Hypothalamus (tissue), 51 donors: ENCODE measurements at regions not wholly inside any gene's neighbourhood (a gene's known extent, or its start where the extent isn't known, plus 50 kb on each side); places are given as distances from the start of the nearest gene placed in this dataset.
"Not testable (repeated sequence)": the region's sequence is repeated elsewhere in the genome, so short reads cannot be mapped to it uniquely, and the experiment has no call there.

Source experiments
- DNase-seq, 51 donors: peaks; one replicate each; lab custom pipeline; 2025; lab: John Stamatoyannopoulos, UW

DNA sequence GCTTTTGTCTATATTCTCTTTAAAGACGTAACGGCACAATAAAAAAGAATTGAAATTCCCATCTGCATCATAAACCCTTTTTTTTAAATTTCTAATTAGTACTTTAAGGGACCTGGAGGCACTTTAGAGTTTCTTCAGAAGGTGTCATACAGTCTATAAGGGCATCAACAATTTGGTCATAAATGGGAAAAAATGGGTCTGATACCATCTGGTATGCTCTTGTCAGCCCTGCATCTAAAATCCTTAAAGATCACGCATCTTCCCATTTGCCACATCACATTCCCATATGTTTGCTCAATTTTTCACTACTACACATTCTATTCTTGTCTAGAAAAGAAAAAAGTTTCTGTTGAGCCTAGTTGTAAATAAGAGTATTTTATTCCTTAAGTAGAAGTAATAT is 53.8 kb downstream of the COX7C start:
- DNase-seq, result no peak

DNA sequence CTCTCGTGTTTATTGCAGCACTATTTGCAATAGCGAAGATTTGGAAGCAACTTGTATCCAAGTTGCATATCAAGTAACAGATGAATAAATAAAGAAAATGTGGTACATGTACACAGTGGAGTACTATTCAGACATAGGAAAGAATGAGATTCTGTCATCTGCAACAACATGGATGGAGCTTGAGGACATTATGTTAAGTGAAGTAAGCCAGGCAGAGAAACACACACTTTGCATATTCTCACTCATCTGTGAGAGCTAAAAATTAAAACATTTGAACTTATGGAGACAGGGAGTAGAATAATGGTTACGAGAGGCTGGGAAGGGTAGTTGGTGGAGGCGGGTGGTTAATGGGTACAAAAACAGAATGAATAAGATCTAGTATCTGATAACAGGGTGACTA is 56.3 kb downstream of the COX7C start:
- DNase-seq, result no peak

DNA sequence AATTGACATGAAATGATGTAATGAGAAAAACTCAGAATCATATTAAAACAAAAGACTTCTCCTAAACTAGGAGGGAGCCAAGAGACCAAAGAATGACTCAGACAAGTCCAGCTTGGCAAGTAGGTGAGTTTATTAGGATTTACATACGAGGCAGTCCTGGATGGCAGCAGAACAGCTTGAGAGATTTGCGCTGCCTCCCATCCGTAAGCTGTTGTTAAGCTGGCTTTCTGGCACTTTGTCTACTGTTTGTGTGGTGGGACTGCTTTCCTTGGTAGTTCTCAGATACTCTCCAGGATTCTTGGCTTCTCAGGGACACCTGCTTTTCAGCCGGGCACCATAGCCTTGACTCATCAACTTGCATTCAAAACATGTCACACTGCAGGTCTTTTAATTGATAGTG is 57.6 kb downstream of the COX7C start:
- DNase-seq, result no peak

DNA sequence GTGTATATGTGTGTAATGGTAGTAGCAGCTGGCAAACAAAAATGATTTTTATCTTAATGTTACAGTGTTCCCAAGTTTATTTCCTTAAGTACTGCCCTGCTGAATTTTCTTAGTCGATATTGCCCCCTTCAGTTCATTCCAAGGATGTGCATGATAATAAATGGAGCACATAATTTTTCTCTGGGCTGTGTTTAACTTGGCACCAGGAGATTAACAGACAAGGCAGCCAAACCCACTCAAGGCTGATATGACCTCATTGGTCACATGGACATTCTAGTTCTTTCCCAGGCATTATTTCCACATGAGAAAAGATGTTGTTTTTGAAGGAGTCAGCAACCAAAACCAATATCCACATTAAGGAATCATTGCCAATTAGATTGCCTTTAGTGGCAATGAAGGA is 61.8 kb downstream of the COX7C start:
- peak in 6 of 51 donors; percentile 0 to 70 (median 2) for DNase-seq

DNA sequence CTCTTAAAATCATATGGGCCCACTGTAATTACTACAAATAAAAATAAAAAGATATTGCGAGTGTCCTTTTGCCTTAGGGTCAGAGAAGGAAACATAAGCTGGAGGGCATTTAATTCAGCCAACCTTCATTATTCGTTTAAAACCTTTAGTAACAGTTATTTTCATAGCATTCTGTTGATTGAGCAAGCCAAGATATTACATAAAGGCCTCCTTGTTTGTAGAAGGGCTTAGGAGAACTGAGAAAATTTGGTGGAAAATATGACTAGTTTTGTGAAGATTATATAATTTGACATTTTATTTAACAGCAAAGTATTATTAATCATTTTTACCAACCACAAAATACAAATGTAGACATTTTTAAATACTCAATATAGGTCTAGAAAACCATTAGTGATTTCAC is 62.2 kb downstream of the COX7C start:
- no peak for DNase-seq

- no peak for DNase-seq
Measured at GRCh38 chr5:86684222-86684621, 66.5 kb downstream of the COX7C start.

GRCh38 chr5:86686046-86686445 is 68.3 kb downstream of the COX7C start:
- no peak for DNase-seq

GRCh38 chr5:86688406-86688805 is 70.7 kb downstream of the COX7C start:
- DNase-seq, result no peak

GRCh38 chr5:86689103-86689729 is 71.5 kb downstream of the COX7C start:
- DNase-seq, result no peak

DNA sequence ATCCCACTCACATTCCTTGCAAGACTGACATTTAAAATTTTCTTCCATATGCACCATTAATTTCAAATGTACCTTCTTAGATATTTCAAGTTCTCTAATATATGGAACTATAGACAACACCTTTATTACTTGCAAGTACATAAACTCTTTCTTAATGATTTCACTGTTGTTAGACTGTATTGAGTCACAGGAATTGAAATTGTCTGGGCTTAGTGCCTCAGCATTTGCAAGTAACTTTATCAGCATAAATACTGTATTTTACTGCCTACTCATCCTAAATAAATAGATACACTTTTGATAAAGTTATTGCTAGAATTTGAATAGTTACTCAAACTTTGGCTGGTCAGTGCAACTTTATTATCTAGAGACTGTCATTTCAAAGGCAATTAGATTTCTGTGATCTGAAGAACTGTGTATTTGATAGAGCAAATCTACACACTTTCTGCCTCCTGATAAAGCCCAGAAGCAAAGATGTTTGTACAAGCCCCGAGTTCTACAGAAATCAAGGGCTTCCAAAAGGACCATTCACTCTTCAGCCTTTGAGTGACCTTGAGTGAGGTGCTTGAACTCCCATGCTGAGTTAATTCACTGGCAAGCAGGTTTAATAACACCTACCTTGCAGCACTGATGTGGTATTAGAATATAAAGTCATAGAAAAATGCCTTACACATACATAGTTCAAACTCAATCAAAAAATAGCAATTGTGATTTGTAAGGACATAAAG is 91.6 kb downstream of the COX7C start:
- DNase-seq, result no peak

GRCh38 chr5:86716121-86716520 is 98.4 kb downstream of the COX7C start:
- DNase-seq, result no peak

DNA sequence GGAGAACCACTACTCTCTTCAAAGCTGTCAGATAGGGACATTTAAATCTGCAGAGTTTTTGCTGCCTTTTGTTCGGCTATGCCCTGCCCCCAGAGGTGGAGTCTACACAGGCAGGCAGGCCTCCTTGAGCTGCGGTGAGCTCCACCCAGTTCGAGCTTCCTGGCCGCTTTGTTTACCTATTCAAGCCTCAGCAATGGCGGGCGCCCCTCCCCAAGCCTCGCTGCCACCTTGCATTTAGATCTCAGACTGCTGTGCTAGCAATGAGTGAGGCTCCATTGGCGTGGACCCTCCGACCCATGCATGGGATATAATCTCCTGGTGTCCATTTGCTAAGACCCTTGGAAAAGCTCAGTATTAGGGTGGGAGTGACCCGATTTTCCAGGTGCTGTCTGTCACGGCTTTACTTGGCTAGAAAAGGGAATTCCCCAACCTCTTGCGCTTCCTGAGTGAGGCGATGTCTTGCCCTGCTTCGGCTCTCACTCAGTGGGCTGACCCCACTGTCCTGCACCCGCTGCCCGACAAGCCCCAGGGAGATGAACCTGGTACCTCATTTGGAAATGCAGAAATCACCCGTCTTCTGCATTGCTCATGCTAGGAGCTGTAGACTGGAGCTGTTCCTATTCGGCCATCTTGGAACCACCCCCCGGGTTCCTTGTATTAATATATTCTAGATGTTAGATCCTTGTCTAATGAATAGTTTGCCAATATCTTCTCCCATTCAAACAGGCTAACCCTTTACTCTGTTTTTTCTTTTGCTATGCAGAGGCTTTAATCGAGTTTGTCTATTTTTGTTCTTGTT is 113.8 kb downstream of the COX7C start:
- not testable (repeated sequence) for DNase-seq

DNA sequence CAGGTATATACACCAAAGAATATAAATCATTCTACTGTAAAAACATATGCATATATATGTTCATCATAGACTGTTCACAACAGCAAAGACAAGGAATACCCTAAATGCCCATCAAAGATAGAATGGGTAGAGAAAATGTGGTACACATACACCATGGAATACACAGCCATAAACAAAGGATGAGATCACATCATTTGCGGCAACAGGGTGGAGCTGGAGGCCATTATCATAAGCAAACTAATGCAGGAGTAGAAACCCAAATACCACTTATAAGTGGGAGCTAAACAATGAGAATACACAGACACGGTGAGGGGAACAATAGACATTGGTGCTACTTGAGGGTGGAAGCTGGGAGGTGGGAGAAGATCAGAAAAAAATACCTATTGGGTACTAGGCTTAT is 117.6 kb downstream of the COX7C start:
- no peak for DNase-seq

DNA sequence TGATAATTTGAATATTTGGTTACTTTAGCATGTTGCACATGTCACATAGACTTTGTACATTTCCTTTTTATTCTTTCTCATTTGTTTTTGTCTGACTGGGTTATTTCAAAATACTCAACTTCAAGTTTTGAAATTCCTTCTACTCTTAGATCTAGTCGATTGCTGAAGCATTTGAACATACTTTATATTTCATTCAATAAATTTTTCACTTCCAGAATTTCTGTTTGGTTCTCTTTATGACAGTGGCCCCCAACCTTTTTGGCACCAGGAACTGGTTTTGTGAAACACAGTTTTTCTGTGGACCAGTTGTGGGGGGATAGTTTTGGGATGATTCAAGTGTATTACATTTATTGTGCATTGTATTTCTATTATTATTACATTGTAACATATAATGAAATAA is 119.8 kb downstream of the COX7C start:
- no peak for DNase-seq

DNA sequence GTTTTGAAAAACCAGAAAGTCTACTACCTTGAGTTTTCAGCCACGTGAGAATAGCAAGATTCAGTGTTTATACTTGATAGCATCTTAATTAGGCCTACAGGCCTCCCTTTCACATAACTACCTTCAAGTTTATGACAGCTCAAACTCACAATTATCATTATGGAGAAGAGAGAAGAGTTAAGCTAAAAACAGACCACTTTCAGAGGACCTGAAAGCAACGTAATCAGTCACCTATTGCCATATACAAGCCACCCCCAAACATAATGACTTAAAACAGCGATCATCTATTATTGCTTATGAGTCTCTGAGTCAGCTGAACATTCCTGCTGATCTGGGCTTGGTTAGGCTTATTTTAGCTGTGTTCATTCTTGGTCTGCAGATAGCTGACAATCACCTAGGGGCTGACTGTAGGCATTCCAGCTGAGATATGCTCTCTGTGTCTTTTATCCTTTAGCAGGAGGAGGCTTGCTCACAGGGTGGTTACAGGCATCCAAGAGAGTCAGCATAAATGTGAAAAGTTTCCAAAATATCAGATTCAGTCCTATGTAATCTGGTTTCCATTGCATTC is 130.9 kb downstream of the COX7C start:
- DNase-seq, result no peak

DNA sequence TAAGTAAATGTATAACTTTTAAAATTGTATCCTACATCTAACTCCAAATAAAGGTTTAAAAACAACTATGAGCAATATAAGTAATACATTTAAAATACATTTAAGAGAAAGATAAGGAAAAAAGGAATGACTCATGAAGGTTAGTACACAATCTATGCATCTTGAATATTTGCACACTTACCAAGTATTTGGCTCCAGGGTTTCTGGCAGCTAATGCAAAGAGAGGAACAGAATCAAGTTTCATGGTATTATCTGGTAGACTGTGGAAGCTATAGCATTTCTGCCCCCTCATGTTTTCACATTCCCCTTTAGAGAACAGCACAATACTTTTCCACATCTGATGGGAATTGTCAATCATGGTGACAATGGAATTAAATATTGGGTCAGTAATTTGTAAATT is 132.1 kb downstream of the COX7C start:
- DNase-seq, result no peak

- no peak for DNase-seq
Measured at GRCh38 chr5:86756839-86757238, 139.1 kb downstream of the COX7C start.

DNA sequence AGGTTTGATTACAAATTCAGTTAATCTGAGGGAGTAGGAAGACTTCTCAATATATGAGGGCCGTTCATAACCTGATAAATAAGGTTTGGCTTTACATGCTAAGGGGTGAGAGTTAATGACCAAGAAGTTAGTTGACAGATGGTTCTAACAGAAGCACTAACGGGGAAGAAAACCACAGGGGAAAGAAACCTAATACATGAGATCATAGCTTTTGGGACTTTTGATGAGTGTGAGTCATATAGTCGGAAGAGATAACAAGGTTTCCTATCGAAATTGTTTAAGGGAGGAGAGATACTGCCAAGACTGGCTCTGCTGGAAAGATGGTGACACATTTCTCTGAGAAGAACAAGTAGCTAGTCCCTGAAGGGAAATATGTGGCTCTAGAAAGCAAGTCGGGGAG is 140.1 kb downstream of the COX7C start:
- no peak for DNase-seq

DNA sequence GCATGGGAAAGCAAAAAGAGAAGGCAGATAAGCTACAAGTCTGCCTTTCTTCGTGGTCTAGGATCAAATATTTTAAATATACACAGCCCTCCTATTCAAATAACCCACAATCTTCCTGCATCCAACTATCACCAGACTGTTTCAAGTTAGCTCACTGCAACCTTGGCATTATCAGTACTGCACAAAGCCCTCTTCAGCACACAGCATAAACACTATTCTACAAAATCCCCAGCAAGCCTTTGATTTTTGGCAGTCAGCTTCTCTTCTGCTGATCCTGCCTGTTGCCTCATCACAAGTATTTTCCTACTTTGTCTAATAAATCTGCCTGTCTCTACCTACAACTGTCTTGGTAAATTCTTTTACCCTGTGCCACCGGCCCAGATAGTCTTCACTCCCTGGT is 142.9 kb downstream of the COX7C start:
- DNase-seq, result no peak

GRCh38 chr5:86763929-86764328 is 146.2 kb downstream of the COX7C start:
- no peak for DNase-seq

DNA sequence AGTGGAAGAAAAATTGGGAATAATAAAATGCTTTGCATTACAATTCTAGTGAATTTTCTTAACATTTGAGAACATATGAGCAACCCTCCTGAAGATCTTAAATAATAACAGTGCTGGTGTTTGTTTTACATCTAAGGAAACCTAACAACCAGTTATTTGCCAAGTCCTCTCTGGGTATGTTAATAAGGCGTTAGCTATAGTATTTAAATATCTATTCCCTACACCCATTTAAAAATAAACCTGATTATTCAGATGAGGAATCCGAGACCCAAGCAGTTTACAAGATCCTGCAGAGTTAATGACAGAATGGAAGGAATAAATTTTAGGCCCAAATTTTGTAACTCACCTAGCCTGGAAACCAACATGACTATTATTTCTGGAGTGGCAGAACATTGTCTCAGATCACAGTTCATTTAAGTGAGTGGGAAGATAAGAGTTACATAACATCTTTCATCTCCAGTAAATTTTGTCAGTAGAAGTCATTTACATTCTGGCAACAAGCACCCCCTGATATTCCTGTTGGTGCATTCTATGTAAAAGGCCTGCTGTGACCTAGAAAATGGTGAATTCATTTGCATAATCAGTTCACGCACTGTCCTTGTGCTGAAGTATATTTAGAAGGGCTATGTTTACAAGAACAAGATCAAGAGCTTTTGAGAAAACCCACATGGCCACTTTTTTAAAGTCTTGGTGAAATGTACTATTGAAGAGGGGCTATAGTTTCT is 148.2 kb downstream of the COX7C start:
- no peak for DNase-seq
